GM21737 (cell line): ENCODE measurements at regions not wholly inside any gene's neighbourhood (a gene's known extent, or its start where the extent isn't known, plus 50 kb on each side); places are given as distances from the start of the nearest gene placed in this dataset.
"Not testable (repeated sequence)": the region's sequence is repeated elsewhere in the genome, so short reads cannot be mapped to it uniquely, and the experiment has no call there.

ENCODE experiments used
- ATAC-seq: cut with Tn5 transposase; IDR thresholded peaks from one replicate; pipeline ENCODE4 v1.9.1; 2021; ENCODE audit warnings: mild to moderate bottlenecking, moderate library complexity; ENCODE audit not compliant: unreplicated experiment

DNA sequence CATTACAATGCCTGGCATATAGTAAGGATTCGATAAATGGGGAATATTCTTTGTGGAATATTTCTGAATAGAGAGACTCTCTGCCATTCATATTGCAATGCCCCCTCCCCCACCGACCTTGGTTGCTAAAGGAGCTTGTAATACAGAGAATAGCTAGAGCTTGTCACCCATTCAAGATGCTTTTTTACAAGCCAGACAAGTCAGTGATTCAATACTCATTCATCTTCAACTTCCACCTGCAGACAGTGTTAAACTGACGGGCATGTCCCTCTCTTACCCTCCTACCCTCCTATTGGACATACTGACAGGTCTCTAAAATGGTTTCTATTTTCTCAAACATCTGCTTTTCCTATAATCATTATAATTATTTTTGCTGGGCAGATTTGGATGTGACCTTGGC lies 257.4 kb downstream of the KCNJ2 start:
- no peak for ATAC-seq

DNA sequence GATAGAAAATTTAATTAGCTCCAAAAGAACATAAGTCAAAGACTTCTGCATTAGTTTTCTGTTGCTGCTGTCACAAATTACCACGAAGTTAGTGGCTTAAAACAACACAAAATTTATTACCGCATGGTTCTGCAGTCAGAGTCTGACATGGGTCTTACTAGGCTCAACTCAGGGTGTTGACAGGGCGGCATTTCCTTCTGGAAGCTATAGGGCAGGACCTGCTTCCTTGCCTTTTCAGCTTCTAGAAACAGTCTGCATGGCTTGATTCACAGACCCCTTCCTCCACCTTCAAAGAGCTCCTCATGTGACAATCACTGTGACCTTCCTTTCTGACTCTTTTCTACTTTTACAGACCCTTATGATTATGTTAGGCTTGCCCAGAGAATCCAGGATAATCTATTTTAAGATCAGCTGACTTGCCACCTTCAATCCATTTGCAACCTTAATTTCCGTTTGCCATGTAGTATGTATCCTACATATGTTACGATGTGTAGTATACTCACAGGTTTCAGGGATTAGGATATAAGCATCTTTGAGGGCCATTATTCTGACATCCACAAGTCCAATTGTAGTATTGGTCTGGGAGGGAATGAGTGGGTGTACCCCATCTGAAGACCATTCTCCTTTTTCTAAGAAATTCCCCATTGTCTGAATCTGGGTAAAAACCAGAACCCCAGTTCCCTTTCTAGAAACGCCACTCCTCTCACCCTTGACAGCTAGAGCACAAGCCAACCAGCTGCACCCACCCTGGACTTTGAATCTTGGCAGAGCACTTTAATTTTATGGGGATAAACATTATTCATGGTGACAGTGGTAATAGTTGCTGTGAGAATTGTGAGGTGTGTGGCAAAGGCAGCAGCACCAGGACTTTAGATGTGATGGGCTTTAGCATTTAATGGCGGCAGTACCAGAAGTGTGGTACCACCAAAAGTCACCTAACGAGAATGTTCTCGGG lies 265.5 kb downstream of the KCNJ2 start:
- no peak for ATAC-seq

DNA sequence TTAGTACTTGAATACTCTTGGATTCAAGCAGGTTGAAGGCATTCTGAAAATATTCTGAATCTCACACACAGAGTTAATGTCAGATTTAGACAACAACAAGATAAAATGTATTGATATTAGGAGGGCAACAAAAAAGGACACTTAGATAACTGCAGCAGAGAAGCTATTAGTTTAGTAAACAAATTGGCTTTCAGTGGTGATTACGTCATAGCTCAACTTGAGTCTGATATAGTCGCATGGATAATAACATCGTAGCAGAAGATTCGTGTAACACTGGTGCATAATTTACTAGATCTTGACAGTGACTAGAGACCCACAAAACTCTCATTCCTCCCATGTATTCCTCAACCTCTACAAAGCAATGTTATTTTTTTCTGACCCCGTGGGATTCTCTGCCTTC lies 268.3 kb downstream of the KCNJ2 start:
- no peak for ATAC-seq

DNA sequence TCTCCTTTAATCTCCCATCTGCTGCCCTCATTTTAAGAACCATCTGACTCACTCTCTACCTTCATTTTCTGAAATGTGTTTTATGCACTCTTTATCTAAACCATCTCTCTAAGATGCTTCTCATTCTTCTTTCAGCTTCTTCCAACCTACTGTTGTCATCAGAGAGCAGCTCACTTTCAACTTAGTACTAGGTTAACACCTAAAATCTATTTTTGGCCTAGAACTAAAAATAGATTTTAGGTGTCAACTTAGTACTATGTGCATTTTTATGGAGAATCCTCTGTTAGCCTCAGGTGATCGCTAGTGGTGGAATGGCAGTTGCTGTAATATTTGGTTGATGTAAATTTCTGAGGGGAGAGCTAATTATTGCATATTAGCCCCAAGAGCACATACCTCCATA lies 277.1 kb downstream of the KCNJ2 start:
- no peak for ATAC-seq

DNA sequence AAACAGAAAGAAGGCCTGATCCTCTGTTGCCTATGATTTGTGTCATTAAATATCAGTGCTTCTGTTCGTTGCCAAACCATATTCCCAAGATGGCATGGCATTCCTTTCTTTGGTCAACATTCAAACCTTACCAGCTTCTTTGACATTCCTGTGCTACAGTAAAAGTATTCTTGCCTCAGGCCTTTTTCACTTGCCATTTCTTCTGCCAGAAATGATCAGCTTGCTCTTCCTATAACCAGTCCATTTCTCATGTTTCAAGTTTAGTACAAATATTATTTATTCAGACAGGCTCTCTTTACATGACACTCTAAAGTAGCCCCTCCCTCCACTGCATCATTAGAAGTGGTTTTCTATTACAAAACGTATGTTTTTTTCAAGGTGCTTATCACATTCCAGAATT lies 278.3 kb downstream of the KCNJ2 start:
- no peak for ATAC-seq

DNA sequence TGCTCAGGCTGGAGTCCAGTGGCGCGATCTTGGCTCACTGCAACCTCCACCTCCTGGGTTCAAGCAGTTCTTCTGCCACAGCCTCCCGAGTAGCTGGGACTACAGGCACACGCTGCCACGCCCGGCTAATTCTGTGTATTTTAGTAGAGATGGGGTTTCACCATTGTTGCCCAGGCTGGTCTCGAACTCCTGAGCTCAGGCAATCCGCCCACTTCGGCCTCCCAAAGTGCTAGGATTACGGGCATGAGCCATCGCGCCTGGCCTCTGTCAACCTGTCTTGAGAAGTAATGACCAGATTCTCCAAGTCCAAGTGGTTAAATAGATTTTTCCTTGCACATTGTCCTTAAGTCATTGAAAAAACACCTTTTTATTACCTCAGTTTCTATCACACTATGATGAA lies 283.7 kb downstream of the KCNJ2 start:
- not testable (repeated sequence) for ATAC-seq

DNA sequence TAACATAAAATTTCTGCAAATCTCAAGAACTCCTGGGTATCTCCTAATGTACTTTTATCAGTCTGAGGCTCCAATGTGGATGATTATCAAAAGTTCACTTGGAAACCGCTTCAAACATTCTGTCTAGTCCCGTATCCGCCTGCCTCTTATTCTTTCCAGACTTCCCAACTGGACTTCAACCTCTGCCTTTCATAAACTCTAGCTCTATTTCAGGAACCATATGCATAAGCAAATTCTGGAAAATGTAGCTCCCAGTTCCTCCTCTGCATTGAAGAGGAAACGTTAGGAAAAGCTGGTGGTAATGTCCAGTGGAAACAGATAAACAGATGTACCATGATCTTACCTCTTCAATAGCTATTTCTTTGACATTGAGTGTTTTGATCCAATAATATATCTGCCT lies 285.0 kb downstream of the KCNJ2 start:
- ATAC-seq = no peak

DNA sequence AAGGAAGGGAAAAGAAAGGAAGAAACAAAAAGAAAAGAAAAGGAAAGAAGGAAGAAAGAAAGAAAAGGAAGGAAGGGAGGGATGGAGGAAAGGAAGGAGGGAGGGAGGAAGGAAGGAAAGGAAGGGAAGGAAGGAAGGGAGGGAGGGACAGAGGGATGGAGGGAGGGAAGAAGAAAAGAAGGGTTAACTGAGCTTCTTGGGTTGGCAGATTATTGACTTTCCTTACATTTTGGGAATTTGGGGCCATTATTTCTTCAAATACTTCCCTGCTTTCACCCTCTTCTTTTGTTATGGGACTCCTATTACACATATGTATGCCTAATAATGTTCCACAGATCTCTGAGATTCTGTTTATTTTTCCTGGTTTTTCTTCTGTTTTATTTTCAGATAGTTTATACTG lies 285.6 kb downstream of the KCNJ2 start:
- ATAC-seq = no peak

DNA sequence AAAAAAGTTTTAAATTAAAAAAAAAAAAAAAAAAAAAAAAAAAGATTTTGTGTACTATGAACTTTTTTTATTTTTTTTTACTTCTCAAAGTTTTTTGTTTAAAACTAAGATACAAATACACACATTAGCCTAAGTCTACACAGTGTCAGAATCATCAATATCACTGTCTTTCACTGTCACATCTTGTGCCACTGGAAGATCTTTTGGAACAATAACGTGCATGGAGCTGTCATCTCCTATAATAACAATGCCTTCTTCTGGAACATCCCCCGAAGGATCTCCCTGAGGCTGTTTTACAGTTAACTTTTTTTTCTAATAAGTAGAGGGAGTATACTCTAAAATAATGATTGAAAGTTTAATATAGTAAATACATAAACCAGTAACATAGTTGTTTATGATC lies 295.7 kb downstream of the KCNJ2 start:
- ATAC-seq = no peak

DNA sequence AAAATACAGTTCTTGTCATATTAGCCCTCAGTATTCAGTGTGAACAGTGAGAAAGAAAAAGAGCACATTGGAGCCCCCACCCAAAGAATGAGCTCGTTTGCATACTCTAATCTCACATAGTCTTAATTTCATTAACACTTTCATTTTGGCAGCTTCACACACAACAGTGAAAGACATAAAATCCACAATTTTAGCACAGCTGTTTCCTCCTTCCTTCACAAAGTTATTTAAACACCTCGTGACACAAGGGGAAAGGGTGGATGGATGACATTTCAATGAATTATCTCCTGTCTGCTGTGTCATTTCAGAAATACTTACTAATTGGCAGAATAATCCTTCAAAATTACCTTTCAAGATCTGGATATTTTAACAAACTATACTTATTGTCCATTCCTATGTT lies 299.3 kb downstream of the KCNJ2 start:
- no peak for ATAC-seq

DNA sequence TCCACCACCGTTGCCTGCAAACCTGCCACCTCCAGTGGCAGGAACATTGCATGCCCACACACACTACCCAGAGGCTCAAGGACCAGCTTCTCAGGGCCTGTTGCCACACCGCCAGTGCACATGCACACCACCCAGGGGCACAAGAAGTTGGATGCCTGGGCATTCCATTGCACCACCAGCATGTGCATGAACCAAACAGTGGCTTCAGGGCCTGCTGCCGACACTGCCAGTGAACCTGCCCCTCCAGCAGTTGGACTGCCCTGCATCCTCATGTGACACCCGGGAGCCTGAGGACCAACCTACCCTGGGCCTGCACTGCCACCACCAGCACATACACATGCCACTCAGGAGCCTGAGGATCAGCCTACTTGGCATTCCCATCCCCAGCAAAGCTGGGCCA lies 303.7 kb downstream of the KCNJ2 start:
- ATAC-seq = no peak

DNA sequence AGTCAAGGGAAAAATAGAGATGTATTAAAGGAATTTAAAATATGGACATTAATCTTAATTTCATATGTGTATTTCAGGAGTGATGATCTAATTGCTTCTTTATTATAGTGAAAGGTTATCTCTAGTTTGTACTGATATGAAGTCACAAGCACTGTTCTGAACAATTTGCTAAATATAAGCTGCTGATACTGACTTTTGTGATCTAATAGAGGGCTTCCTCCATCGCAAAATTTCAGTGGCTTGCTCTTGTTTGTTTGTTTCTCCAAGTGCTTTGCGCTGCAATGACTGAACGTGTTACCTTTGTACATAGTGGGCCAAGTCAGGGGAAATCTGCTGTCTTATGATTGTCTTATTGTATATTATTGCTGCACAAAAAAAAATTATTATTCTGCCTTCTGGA lies 307.0 kb downstream of the KCNJ2 start:
- no peak for ATAC-seq

DNA sequence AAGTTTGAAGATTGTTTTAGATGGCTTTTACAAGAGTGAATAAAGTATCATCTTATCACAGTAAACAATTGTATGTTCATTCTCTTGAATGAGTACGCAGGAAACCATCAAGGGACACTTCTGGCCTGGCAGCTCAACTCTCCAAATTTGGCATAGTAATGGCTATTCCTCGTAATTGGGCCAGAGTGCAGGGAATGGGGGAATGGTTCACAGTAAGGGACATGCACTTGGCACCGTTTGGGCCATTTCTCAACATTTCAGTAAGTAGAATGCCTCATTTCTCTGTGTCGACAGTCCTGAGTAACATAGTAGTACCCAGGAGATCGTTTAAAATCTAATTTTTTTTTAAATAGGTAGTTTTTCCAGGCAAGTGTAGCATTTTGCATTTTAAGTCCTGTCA lies 309.6 kb downstream of the KCNJ2 start:
- no peak for ATAC-seq

DNA sequence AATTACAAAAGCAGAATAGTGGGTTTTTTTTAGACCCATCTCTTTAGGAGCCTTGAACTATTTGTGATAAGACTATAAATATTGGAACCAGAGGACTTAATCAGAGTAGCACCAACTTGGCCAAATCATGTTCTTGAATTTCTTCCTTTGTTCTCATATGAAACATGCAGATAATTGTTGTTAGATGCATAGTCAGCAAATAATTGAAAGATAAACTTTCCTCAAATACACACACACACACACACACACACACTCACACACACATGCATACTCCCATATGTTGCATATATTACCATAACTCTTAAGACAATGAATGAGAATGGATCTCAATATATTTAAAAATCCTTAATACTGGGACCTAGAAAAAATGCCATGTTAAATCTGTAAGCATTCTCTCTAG lies 310.4 kb downstream of the KCNJ2 start:
- ATAC-seq = no peak

DNA sequence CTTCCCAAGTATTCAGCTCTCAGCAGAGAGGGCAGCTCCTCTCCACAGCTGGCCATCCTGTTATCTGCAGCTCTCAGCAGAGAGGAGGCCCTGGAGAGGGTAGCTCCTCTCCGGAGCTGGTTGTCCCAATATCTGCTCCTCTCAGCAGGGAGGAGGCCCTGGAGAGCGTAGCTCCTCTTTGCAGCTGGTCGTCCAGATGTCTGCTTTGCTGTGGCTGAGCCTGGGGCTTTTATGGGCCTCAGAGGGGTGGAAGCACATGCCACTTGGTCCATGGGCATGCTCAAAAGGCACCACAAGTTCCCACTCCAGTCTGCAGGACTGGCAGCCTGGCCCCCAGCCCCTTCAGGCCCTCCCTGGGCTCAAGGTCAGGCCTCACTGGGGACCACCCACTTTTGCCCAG lies 314.3 kb downstream of the KCNJ2 start:
- ATAC-seq = no peak

DNA sequence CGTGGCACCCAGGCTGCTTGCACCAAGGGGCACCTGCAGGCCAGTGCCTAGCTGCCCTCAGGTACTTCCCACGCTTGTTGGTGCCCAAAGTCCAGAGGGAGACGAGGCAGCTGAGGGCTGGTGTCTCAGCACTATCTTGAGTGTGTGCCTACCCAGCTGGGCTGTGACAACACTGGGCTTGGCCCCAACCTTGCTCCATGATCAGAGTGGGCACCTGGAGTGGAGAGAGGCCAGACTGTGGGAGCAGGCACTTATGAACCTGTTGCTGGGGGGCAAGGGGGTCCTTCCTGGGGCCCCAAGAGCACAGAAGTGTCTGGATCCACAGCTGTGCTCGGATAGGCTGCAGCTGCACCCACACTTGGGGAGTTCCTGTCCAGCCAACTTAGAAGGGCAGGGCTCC lies 314.7 kb downstream of the KCNJ2 start:
- no peak for ATAC-seq

DNA sequence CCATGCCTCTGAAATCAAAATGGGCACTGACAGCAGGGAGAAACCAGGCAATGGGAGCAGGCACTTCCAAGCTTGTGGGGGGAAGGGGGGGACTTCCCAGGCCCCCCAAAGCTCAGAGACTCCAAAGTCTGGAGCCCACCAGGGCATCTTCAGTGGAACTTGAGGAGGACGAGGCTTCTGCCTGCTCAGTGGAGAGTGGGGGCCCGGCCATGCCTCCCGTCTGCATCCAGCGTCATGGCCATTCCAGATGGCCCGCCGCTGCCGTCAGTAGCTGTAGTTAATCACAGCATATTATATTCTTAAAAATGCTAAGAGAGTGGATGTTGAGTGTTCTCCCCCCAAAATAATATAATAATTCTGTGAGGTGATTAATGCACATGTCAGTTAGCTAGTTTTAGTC lies 315.2 kb downstream of the KCNJ2 start:
- ATAC-seq = no peak

DNA sequence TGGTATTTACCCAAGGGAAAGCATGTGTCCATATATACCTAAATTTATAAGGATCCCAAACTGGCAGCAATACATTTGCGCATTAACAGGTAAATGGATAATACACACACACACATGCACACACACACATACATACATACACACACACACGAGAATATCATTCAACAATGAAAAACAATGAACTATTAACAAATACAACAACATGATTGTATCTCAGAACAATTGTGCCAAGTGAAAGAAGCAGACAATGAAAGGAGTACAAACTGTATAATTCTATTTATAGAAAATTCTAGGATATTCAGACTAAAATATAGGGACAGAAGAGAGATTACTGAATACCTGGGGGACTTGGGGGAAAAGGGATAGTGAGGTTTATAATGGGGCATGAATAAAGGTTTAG lies 323.0 kb downstream of the KCNJ2 start:
- ATAC-seq = no peak

DNA sequence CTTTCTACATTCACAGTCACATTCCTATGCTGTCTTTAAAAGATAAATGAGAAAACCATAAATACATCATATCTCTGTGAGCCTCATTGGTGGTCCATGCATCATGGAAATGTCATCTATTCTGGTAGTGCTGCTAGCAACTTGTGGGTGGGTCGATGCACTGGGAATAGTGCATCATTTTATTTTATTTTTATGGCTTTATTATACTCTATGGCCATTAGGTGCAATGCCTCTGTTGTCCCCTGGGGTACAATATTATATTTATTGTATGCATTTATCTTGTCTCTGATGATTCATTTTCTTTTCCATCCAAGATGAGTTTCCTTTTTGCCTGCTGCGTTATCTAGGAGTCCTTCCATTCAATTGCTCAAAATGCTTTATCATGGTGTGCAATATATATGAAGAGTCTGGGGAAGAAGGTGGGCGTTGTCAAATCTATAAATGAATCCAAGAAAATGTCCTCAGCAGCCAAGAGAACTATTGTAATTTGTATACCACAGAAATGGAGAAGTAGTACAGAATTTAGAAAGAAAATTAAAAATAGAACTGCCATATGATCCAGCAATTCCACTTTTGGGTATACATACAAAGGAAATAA lies 324.0 kb downstream of the KCNJ2 start:
- ATAC-seq = no peak

DNA sequence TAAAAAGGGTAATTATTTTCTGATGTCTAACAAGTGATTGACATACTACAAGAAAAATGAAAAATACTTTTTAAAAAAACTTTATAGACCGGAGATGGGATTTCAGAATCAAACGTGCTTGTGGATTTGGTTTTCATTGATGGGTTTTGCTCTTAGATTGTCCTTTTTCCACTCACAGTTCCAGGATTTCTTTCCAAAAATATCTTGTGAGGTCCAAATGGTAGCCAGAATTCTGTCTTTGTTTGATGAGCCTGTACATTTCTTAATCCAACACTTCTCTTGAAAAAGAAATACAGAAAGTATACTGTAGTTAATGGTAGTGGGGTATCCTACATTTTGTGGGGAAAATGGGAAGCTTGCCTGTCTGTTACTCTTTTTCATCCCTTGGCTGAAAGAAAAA lies 329.3 kb downstream of the KCNJ2 start:
- ATAC-seq = no peak

DNA sequence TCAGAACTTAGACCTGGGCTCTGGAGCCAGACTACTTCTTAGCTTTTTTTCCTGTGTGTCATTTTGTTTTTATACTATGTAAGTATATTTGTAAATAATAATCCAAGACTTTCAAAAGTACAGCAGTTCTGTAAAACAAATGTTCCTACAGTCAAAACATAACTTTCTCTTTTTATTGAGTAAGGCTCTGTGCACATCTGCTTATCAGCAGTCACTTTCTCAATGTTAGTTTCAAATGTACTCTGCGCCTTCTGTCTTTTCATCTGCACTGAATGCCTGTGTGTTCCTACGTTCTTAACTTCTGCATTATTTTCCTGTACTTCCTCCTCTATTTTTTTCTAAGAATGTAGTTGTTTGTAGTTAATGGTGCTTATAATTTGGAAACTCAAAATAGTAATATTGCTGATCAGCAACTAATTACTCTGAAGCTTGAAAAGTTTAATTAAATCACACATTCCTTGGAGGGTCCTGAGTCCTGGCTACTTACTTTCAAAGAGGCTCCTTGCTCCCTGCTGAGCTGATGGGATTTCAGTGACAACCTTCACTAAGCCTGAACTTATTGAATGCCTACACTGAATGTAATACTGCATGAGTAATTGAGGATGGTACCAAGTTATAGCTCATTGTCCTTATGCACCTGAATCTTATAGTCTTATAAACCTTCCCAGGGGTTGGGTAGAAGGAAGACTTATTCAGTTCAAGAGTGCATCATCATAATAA lies 329.9 kb downstream of the KCNJ2 start:
- no peak for ATAC-seq

DNA sequence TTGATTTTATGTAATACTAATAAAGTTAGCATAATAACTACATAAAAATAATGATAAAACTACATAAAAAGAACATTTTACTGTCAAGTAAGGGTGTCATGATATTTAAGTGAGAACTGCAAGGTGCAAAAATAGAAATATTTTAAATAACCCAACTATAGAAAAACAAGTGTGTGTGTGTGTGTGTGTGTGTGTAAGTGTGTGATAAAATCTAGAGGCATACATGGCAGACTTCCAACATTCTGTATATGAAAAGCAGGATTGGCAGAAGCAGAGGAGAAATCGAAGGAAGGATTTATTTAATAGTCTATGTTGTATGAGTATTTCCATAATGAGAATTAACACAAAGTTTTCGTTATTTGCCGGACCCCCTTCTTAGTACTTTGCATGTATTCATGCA lies 334.1 kb downstream of the KCNJ2 start:
- ATAC-seq = no peak
